GM19397 (cell line): ENCODE measurements at regions not wholly inside any gene's neighbourhood (a gene's known extent, or its start where the extent isn't known, plus 50 kb on each side); places are given as distances from the start of the nearest gene placed in this dataset.
"Not testable (repeated sequence)": the region's sequence is repeated elsewhere in the genome, so short reads cannot be mapped to it uniquely, and the experiment has no call there.

ENCODE experiments used
- ATAC-seq: cut with Tn5 transposase; IDR thresholded peaks from one replicate; pipeline ENCODE4 v1.9.1; 2021; ENCODE audit warnings: mild to moderate bottlenecking, moderate library complexity; ENCODE audit not compliant: unreplicated experiment

DNA sequence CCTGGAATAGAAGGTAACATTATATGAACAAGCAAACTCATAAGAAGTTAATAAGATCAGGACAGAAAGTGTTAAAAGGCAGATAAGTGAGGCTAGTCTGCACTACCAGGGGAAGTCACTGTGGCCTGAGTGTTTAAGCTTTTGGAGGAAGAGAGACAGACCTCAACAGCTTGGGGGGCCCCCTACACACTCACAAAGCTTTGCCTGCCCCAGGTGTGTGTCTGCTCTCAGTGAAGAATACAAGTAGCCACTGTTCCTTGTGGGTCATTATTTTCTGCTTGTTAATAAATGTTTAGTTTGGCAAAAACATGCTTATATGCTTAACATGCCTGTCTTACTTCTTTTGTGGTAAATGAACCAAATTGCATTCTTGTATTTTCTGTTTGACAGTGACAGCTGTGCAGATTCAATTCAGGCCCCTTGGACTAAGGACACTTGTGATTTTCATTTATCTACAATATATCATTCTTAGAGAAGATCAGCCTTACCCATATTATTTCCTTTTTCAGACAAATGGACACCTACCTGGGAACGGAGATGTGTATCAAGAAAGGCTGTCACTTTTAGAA is 50.7 kb upstream of the C12orf71 start:
- no peak for ATAC-seq

DNA sequence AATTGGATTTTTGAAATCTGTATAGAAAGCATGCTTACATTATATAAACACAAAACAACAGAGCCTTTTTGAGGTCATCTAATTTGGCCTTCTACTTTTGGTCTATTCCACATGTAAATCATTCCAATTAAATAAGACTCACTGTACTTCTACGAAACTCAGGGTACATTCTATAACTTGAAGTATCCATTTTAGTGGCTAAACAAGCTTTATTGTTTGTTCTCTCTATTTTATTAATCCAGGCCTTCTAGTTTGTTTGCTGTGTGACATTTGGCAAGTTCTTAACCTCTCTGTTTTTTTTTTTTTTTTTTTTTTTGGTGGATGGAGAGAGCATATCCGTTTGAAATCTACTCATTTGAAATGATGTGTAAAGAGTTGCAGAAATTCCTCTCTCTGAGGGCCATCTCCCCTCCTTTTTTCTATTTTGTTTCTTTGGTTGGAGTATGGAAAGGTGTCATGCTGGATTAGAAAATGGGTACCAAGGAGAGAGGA is 58.1 kb upstream of the C12orf71 start:
- ATAC-seq, result no peak

- no peak for ATAC-seq
These were observed 59.8 kb upstream of the C12orf71 start for GRCh38 chr12:27142101-27142721.

- no peak for ATAC-seq
These were observed 61.1 kb upstream of the C12orf71 start for GRCh38 chr12:27143256-27144069.

GRCh38 chr12:27145725-27146124 is 63.3 kb upstream of the C12orf71 start:
- ATAC-seq, result peak; percentile 58

DNA sequence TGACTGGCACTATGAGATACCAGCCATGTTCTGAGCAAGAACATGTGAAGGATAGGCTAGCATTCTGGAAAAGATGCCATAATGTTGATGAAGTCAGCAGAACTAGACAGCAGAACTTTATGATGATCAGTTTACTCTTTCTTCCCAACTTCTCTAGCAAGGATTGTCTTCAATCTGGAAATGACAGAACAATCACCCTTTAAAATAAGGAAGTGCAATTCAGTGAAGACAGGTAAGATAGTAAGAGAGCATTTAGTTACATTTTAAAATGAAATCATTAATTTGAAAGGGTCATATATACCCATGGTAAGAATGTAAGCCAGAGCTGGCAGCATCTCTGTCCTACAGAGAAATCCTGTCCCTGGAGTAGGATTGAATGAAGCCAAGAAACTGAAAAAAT is 66.0 kb upstream of the C12orf71 start:
- ATAC-seq, result no peak

- ATAC-seq, result no peak
These were observed 66.4 kb upstream of the C12orf71 start for GRCh38 chr12:27148791-27149190.

DNA sequence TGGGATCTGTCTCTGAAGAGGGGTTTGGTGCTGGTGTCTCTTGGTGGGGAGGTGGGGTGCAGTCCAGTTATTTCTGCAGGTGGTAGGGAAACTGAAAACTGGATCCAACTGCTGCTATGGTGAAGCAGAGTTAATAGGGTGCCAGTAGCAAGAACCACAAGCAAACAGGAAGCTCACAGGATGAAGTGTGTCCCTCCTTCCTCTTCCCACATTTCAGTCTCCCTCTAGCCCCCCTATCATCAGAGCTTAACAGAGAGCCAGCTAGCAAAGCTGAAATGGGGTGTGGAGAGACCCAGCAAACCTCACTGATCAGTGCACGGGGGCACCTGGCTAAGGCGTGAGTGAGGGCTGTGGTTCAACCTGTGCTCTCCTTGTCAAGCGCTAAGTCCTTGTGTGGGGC is 69.1 kb upstream of the C12orf71 start:
- no peak for ATAC-seq

- no peak for ATAC-seq
These were observed 75.9 kb upstream of the C12orf71 start for GRCh38 chr12:27158297-27158696.

- ATAC-seq, result no peak
These were observed 79.3 kb upstream of the C12orf71 start for GRCh38 chr12:27161458-27162228.

- no peak for ATAC-seq
These were observed 79.8 kb upstream of the C12orf71 start for GRCh38 chr12:27162229-27162537.

DNA sequence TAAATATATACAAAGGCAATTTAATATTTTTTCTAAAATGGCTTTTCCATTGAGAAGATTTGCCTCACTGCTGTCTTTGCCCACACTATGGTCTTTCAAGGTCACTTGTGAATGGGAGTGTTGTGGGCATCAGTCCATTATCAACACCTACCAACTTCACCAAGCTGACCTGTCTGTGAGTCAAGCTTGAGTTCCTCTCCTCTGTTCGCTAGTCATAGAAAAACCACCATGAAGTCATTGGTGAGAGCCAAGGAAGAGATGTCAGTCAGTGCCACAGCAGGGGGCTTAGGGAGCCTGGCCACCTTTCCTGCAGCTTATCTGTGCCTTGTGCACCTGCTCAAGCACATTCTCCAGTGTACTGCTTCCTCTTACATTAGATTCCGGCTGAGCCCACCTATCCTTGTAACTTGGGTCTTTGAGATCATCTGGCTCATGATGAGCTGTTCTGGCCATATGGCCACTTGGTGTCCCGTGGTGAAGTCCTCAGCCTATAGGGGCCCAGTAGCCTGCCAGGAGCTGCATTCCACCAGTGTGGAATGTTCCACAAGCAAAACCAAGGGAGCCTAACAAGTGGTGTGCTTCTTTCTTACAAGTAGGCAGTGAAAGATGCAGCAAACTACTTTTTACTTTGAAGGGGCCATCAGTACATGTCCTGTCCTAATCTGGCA is 80.8 kb upstream of the C12orf71 start:
- ATAC-seq, result no peak

- no peak for ATAC-seq
These were observed 80.2 kb upstream of the STK38L start for GRCh38 chr12:27163894-27164293.

GRCh38 chr12:27164330-27165040 is 79.6 kb upstream of the STK38L start:
- no peak for ATAC-seq

DNA sequence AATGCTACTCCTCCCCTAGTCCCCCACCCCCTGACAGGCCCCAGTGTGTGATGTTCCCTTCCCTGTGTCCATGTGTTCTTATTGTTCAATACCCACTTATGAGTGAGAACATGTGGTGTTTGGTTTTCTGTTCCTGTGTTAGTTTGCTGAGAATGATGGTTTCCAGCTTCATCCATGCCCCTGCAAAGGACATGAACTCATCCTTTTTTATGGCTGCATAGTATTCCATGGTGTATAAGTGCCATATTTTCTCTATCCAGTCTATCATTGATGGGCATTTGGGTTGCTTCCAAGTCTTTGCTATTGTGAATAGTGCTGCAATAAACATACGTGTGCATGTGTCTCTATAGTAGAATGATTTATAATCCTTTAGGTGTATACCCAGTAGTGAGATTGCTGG is 78.1 kb upstream of the STK38L start:
- not testable (repeated sequence) for ATAC-seq

- ATAC-seq, result not testable (repeated sequence)
These were observed 72.6 kb upstream of the STK38L start for GRCh38 chr12:27171494-27171893.

- ATAC-seq, result no peak
These were observed 67.3 kb upstream of the STK38L start for GRCh38 chr12:27176765-27177164.

- ATAC-seq, result no peak
These were observed 66.4 kb upstream of the STK38L start for GRCh38 chr12:27177706-27178105.

DNA sequence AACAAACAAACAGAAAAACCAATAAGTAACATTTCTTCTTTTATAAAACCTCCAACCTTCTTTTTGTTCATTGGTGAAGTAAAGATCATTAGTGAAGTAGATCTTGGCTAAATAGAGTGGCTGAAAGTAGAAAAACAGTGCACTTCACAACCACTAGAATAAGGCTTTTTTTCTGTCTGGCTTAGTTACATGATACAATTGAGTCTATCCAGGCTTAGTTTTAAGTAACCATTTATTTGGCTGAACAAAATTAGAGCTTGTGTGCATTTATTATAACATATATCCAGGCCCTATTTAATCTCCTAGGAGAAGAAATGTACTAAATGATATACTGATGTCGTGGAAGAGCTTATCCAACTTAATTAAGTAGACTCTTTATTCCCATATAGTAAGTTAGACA is 65.8 kb upstream of the STK38L start:
- ATAC-seq, result no peak

DNA sequence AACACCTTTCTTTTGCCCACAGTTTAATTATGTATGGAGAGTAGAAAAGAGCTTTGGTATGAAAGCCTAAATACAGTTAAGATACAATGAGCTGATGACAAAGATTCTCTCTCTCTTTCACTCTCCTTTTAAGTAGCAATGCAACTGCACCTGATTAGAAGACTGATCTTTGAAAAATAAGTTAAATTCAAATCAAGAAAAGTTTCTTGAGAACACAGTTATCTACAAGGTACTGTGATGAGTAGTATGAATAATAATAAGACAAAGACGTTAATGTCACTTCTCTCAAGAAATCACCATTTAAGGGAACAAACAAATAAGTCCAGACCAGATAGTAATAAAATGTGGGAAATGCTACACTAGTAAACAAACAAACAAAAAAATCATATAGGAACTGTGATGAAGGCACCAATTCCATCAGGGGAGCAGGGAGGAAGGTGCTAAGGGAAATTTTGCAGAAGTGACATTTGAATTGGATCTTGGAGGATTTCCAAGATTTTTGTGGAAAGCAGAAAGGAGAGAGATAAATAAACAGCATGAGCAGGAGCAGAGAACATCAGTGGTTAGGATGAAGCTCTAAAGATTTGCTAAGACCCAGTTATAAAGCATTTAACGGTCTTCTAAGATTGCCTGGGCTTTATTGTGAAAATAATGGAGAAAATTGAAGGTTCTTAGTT is 65.2 kb upstream of the STK38L start:
- ATAC-seq, result no peak
